B cell (primary cell): ENCODE measurements at regions not wholly inside any gene's neighbourhood (a gene's known extent, or its start where the extent isn't known, plus 50 kb on each side); places are given as distances from the start of the nearest gene placed in this dataset.

Experiments
- ATAC-seq: fragments of 200-7000 bp; cut with Tn5 transposase; one replicate; pipeline ENCODE4 v1.10.0; 2021; ENCODE audit warnings: low read depth, mild to moderate bottlenecking, moderate number of reproducible peaks, moderate library complexity
- CTCF ChIA-PET: fragments of 350-600 bp; sonication (Branson Sonifier 250); formaldehyde crosslinking; loops from one replicate; lab custom pipeline; 2021; ENCODE audit warnings: antibody characterized with exemption, inconsistent platforms; lab: Charles Lee
- POLR2A ChIA-PET: fragments of 350-600 bp; sonication (Branson Sonifier 250); formaldehyde crosslinking; loops from one replicate; lab custom pipeline; 2021; ENCODE audit warnings: antibody characterized with exemption; lab: Charles Lee
- DNase-seq: peaks from one replicate; pipeline ENCODE4 v3.0.0; 2013
- H2AFZ ChIP-seq: 2 replicates; pipeline ENCODE4 v1.6.1; 2012; ENCODE audit warnings: mild to moderate bottlenecking, low read depth, low read length; ENCODE audit not compliant: insufficient read depth, poor library complexity, severe bottlenecking
- H3K27ac ChIP-seq, 2 donors: 1 replicate in 1 of 2; 2 replicates in 1 of 2; pipeline ENCODE4 v1.5.1; 2012 to 2013; ENCODE audit warnings: low read length in 2 of 2, mild to moderate bottlenecking in 2 of 2, moderate library complexity in 1 of 2
- H3K27me3 ChIP-seq, 4 experiments: fragments of 200-600 bp in 1 of 4; sonication (generic) in 1 of 4; replicated peaks in 1 of 4; 1 replicate in 2 of 4; 2 replicates in 2 of 4; pipeline versions ENCODE4 v1.6.1 to v1.7.0; 2013 to 2016; ENCODE audit warnings: low read length in 3 of 4, mild to moderate bottlenecking in 2 of 4, mixed read lengths in 1 of 4, moderate library complexity in 1 of 4; ENCODE audit not compliant: insufficient read depth in 4 of 4, control insufficient read depth in 3 of 4; ENCODE audit errors: control extremely low read depth in 1 of 4
- H3K36me3 ChIP-seq, 2 experiments: replicated peaks in 1 of 2; 1 replicate in 1 of 2; 2 replicates in 1 of 2; pipeline versions ENCODE4 v1.6.1 to v1.7.1; 2013; ENCODE audit warnings: low read length in 1 of 2; ENCODE audit not compliant: insufficient read depth in 2 of 2, control insufficient read depth in 1 of 2; ENCODE audit errors: control extremely low read depth in 1 of 2, extremely low read depth in 1 of 2
- H3K4me1 ChIP-seq, 2 donors: fragments of 200-600 bp in 1 of 2; sonication (generic) in 1 of 2; 1 replicate in 1 of 2; 2 replicates in 1 of 2; pipeline versions ENCODE4 v1.5.1 to v1.6.1; 2013 to 2017; ENCODE audit warnings: low read length in 2 of 2; ENCODE audit not compliant: control insufficient read depth in 2 of 2, insufficient read depth in 2 of 2
- H3K4me2 ChIP-seq: replicated peaks from 2 replicates; pipeline ENCODE3; 2012; ENCODE audit warnings: mild to moderate bottlenecking, low read depth, low read length; ENCODE audit not compliant: poor library complexity, severe bottlenecking
- H3K4me3 ChIP-seq, 5 experiments: fragments of 200-600 bp in 1 of 5; sonication (generic) in 1 of 5; 1 replicate in 3 of 5; 2 replicates in 2 of 5; pipeline versions ENCODE4 v1.5.1 to v1.7.0; 2011 to 2016; ENCODE audit warnings: low read length in 4 of 5, mild to moderate bottlenecking in 4 of 5, low read depth in 2 of 5, control low read depth in 1 of 5, moderate library complexity in 1 of 5; ENCODE audit not compliant: insufficient read depth in 1 of 5; ENCODE audit errors: control extremely low read depth in 1 of 5, extremely low read depth in 1 of 5
- H3K79me2 ChIP-seq: fragments of 200-600 bp; sonication (generic); one replicate; pipeline ENCODE4 v1.6.0; 2016; ENCODE audit warnings: low read length; ENCODE audit not compliant: control insufficient read depth, insufficient read depth
- H3K9ac ChIP-seq: fragments of 200-600 bp; sonication (generic); 2 replicates; pipeline ENCODE4 v1.6.1; 2017; ENCODE audit warnings: mild to moderate bottlenecking, low read length, moderate library complexity
- H3K9me3 ChIP-seq, 3 donors: one replicate each; pipeline versions ENCODE4 v1.6.1 to v1.7.1; 2013; ENCODE audit warnings: low read length in 2 of 3; ENCODE audit not compliant: control insufficient read depth in 2 of 3, insufficient read depth in 1 of 3; ENCODE audit errors: control extremely low read depth in 1 of 3
- H4K20me1 ChIP-seq: 2 replicates; pipeline ENCODE4 v1.6.0; 2012; ENCODE audit warnings: mild to moderate bottlenecking, low read length; ENCODE audit not compliant: insufficient read depth, control insufficient read depth, poor library complexity, severe bottlenecking
- H3K27ac Mint-ChIP-seq: one replicate; pipeline ENCODE4 v1.8.0; 2021; ENCODE audit warnings: mixed read lengths
- H3K27me3 Mint-ChIP-seq: one replicate; pipeline ENCODE4 v1.8.0; 2021; ENCODE audit warnings: mixed read lengths
- H3K4me1 Mint-ChIP-seq: one replicate; pipeline ENCODE4 v1.8.0; 2021; ENCODE audit warnings: mixed read lengths
- H3K4me3 Mint-ChIP-seq: one replicate; pipeline ENCODE4 v1.8.0; 2021; ENCODE audit warnings: mixed read lengths
- H3K9me3 Mint-ChIP-seq: one replicate; pipeline ENCODE4 v1.8.0; 2022; ENCODE audit warnings: mixed read lengths; ENCODE audit not compliant: insufficient read depth
- EZH2 ChIP-seq: IDR thresholded peaks from 2 replicates; pipeline ENCODE4 v1.6.1; 2012; ENCODE audit warnings: borderline replicate concordance, low read depth, mild to moderate bottlenecking, moderate library complexity, low read length; ENCODE audit not compliant: insufficient read depth, poor library complexity, severe bottlenecking
- WGBS: methylation state at CpG from one replicate; pipeline ENCODE4 v1.1.5; 2013; ENCODE audit warnings: missing lambda C conversion rate; ENCODE audit not compliant: insufficient coverage; 5-methylcytosine and 5-hydroxymethylcytosine counted together
- intact Hi-C: fragments of 100-400 bp; cut with micrococcal nuclease; formaldehyde crosslinking; loops from one replicate; pipeline ENCODE4 v1.10.0; 2022
- TF ChIP-seq, protein P1 (sequence below): fragments of 200-600 bp; IDR thresholded peaks from one replicate; pipeline ENCODE4 v1.8.0; 2022; ENCODE audit warnings: antibody characterized with exemption, mild to moderate bottlenecking

DNA sequence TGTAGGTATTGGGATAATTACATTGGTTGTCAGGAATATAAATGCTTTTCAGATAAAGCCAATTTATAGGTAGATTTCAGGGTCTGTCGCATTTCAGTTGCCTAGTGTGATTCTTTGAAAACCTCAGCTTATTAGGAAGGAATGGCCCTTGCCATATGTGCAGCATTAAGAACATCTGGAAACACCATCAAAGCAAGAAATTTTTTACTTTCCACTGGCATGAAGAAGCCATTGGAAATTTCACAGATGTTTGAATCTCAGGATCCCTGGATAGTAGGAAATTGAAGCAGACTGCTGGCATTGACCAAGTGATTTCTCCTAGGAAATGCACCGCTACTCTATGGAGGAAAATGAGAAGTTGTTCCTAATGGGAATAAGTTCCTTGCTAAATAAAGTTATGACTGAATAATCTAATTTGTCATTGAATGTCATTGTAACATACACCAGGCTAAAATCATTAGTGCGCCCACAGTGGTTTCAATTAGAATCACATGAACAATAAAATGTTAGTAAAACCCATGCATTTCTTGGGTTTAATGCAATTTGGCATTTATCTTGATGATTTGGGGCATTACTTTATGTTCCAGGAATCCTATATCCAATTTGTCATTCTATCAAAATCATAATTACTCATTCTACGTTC lies 950.1 kb downstream of the EPHA7 start:
- no peak overlapping the region for H3K9ac ChIP-seq
- CTCF ChIA-PET, result no interaction called here
- H3K4me2 ChIP-seq, result no peak overlapping the region
- H3K27ac ChIP-seq, result no peak overlapping the region
- no peak overlapping the region for H2AFZ ChIP-seq
- no peak overlapping the region for H3K4me3 ChIP-seq
- Mint-ChIP-seq H3K4me1 (no peaks in the 10 kb centered on the region), H3K4me3 (no peak overlapping the region), H3K27ac (no peak overlapping the region), H3K9me3 (peaks cover 2% of the 10 kb centered on the region), H3K27me3 (no peaks in the 10 kb centered on the region)
- no peak for ATAC-seq
- no peaks in the 10 kb centered on the region for H3K4me1 ChIP-seq
- H3K36me3 ChIP-seq, result no peaks in the 10 kb centered on the region
- no peaks in the 10 kb centered on the region for H4K20me1 ChIP-seq
- H3K9me3 ChIP-seq, result peaks cover 0 to 10% (median 2%) of the 10 kb centered on the region in 3 donors
- H3K27me3 ChIP-seq, result no peaks in the 10 kb centered on the region
- POLR2A ChIA-PET, result no interaction called here
- H3K79me2 ChIP-seq, result no peaks in the 10 kb centered on the region
- 60% methylated on average over 1 of the region's 4 CpGs for WGBS
- DNase-seq, result no peak
- TF ChIP-seq, protein P1, sequence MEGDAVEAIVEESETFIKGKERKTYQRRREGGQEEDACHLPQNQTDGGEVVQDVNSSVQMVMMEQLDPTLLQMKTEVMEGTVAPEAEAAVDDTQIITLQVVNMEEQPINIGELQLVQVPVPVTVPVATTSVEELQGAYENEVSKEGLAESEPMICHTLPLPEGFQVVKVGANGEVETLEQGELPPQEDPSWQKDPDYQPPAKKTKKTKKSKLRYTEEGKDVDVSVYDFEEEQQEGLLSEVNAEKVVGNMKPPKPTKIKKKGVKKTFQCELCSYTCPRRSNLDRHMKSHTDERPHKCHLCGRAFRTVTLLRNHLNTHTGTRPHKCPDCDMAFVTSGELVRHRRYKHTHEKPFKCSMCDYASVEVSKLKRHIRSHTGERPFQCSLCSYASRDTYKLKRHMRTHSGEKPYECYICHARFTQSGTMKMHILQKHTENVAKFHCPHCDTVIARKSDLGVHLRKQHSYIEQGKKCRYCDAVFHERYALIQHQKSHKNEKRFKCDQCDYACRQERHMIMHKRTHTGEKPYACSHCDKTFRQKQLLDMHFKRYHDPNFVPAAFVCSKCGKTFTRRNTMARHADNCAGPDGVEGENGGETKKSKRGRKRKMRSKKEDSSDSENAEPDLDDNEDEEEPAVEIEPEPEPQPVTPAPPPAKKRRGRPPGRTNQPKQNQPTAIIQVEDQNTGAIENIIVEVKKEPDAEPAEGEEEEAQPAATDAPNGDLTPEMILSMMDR, result no peak
- TF ChIP-seq EZH2, result no peak
- intact Hi-C loops, result no loop called here

DNA sequence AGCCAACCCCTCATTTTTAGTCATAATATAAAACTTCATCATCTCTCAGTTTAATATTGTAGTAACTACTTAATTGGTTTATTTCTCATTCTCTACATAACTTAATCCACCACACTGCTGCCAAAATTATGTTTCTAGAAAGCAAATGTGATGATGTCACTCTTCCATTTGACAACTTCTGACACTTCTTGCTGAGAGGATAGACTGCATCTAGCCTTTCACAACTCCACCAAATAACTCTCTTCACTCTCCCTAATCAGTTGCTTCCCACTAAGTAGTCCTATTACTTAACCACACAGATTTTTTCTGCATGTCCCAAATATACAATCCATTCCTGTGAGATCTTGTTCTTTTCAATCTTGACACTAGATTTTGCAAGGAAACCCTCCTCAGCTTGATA lies 951.3 kb downstream of the EPHA7 start:
- CTCF ChIA-PET, result no interaction called here
- H3K4me3 Mint-ChIP-seq, result no peak overlapping the region

More for the DNA sequence above, 951.3 kb downstream of the EPHA7 start:
- DNase-seq, result no peak
- no peak overlapping the region for H3K27ac ChIP-seq
- Mint-ChIP-seq H3K9me3 (peaks cover 2% of the 10 kb centered on the region), H3K27ac (no peak overlapping the region), H3K27me3 (no peaks in the 10 kb centered on the region), H3K4me1 (no peaks in the 10 kb centered on the region)
- no peak for TF ChIP-seq EZH2
- TF ChIP-seq, protein P1, result no peak
- H3K79me2 ChIP-seq, result no peaks in the 10 kb centered on the region
- no peaks in the 10 kb centered on the region for H3K4me1 ChIP-seq
- no peaks in the 10 kb centered on the region for H3K36me3 ChIP-seq
- no peak for ATAC-seq
- peaks cover 0 to 10% (median 2%) of the 10 kb centered on the region in 3 donors for H3K9me3 ChIP-seq
- H3K9ac ChIP-seq, result no peak overlapping the region
- no peaks in the 10 kb centered on the region for H4K20me1 ChIP-seq
- H2AFZ ChIP-seq, result no peak overlapping the region
- POLR2A ChIA-PET, result no interaction called here
- intact Hi-C loops, result no loop called here
- H3K4me2 ChIP-seq, result no peak overlapping the region
- no peaks in the 10 kb centered on the region for H3K27me3 ChIP-seq
- H3K4me3 ChIP-seq, result no peak overlapping the region
